ENCODE measurements at regions not wholly inside any gene's neighbourhood (a gene's known extent, or its start where the extent isn't known, plus 50 kb on each side); places are given as distances from the start of the nearest gene placed in this dataset.

DNA sequence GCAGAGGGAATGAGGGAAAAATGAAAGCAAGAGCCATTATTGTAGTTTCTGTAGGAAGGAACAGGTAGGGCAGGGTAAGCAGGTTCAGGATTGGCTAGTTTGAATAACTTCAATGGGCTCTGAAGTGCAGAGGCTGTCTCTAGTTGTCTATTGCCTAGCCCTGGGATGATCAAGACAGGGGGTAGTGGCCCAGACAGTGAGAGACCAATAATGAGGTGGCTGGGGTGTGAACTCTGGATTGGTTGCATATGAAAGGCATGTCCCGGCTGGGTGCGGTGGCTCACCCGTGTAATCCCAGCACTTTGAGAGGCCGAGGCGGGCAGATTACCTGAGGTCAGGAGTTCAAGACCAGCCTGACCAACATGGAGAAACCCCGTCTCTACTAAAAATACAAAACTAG is 67.5 kb upstream of the SLC38A11 start (continued):
- TF ChIP-seq, protein P1, sequence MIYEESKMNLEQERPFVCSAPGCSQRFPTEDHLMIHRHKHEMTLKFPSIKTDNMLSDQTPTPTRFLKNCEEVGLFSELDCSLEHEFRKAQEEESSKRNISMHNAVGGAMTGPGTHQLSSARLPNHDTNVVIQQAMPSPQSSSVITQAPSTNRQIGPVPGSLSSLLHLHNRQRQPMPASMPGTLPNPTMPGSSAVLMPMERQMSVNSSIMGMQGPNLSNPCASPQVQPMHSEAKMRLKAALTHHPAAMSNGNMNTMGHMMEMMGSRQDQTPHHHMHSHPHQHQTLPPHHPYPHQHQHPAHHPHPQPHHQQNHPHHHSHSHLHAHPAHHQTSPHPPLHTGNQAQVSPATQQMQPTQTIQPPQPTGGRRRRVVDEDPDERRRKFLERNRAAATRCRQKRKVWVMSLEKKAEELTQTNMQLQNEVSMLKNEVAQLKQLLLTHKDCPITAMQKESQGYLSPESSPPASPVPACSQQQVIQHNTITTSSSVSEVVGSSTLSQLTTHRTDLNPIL (CRISPR knock-in tag; IDR thresholded peaks at IDR 0.05; ENCODE audit: low read depth): no peak
- no peak for TF ChIP-seq ISL1 (CRISPR knock-in tag; IDR thresholded peaks at IDR 0.05)
- TF ChIP-seq ZFP30 (CRISPR knock-in tag; IDR thresholded peaks at IDR 0.05): no peak
- no peak for TF ChIP-seq TCF4 (CRISPR knock-in tag; IDR thresholded peaks at IDR 0.05; ENCODE audit: borderline replicate concordance)

DNA sequence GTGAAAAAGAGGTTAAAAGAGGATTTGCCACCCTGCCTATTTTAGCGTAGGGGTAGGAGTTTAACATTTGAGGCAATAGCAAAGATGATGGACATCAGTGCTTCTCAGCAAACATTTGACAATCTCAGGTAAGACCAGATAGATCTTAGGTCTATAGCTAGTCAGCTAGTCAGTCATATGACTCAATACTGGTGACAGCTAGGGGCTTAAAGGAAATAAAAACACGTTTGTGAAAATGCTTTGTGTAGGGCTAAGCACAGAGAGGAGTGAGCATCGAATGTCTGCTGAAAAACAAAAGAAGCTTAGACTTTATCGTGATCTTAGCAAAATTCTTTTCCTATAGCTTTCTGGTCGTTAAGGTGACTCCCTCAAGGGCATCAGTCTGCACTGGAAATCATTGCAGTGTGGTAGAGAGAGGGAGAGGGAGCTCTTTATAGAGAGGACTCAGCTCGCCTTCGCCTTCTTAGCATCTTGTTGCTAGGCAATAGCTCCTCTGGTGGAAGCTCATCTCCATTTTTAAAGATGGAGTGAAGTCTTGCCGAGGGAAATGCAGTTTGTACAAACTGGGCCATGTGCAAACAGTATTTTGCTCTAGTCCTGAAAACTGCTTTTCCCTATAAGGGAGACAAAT is 62.8 kb upstream of the SLC38A11 start:
- ATAC-seq: no peak
- TF ChIP-seq CSDC2 (CRISPR knock-in tag; IDR thresholded peaks at IDR 0.05) (no peak), ARNTL (CRISPR knock-in tag; IDR thresholded peaks at IDR 0.05; ENCODE audit: borderline replicate concordance, low read depth) (no peak), GLIS3 (CRISPR knock-in tag; IDR thresholded peaks at IDR 0.05) (no peak), ZC3H10 (CRISPR knock-in tag; IDR thresholded peaks at IDR 0.05) (no peak), RARB (CRISPR knock-in tag; IDR thresholded peaks at IDR 0.05) (no peak), ZFP3 (CRISPR knock-in tag; IDR thresholded peaks at IDR 0.05) (no peak), SNAI2 (CRISPR knock-in tag; IDR thresholded peaks at IDR 0.05) (no peak), ESRRG (CRISPR knock-in tag; IDR thresholded peaks at IDR 0.05) (no peak), ZNF565 (CRISPR knock-in tag; conservative IDR thresholded peaks at IDR 0.05; ENCODE audit: low read depth) (no peak), OSR1 (CRISPR knock-in tag; IDR thresholded peaks at IDR 0.05) (no peak), TCF4 (CRISPR knock-in tag; IDR thresholded peaks at IDR 0.05; ENCODE audit: borderline replicate concordance) (no peak), ISL1 (CRISPR knock-in tag; IDR thresholded peaks at IDR 0.05) (no peak)
- TF ChIP-seq, protein P2, sequence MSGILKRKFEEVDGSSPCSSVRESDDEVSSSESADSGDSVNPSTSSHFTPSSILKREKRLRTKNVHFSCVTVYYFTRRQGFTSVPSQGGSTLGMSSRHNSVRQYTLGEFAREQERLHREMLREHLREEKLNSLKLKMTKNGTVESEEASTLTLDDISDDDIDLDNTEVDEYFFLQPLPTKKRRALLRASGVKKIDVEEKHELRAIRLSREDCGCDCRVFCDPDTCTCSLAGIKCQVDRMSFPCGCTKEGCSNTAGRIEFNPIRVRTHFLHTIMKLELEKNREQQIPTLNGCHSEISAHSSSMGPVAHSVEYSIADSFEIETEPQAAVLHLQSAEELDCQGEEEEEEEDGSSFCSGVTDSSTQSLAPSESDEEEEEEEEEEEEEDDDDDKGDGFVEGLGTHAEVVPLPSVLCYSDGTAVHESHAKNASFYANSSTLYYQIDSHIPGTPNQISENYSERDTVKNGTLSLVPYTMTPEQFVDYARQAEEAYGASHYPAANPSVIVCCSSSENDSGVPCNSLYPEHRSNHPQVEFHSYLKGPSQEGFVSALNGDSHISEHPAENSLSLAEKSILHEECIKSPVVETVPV (CRISPR knock-in tag; IDR thresholded peaks at IDR 0.05): no peak
- TF ChIP-seq, protein P1 (CRISPR knock-in tag; IDR thresholded peaks at IDR 0.05; ENCODE audit: low read depth): no peak
- TF ChIP-seq, protein P3, sequence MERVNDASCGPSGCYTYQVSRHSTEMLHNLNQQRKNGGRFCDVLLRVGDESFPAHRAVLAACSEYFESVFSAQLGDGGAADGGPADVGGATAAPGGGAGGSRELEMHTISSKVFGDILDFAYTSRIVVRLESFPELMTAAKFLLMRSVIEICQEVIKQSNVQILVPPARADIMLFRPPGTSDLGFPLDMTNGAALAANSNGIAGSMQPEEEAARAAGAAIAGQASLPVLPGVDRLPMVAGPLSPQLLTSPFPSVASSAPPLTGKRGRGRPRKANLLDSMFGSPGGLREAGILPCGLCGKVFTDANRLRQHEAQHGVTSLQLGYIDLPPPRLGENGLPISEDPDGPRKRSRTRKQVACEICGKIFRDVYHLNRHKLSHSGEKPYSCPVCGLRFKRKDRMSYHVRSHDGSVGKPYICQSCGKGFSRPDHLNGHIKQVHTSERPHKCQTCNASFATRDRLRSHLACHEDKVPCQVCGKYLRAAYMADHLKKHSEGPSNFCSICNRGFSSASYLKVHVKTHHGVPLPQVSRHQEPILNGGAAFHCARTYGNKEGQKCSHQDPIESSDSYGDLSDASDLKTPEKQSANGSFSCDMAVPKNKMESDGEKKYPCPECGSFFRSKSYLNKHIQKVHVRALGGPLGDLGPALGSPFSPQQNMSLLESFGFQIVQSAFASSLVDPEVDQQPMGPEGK (CRISPR knock-in tag; IDR thresholded peaks at IDR 0.05; ENCODE audit: borderline replicate concordance): no peak

DNA sequence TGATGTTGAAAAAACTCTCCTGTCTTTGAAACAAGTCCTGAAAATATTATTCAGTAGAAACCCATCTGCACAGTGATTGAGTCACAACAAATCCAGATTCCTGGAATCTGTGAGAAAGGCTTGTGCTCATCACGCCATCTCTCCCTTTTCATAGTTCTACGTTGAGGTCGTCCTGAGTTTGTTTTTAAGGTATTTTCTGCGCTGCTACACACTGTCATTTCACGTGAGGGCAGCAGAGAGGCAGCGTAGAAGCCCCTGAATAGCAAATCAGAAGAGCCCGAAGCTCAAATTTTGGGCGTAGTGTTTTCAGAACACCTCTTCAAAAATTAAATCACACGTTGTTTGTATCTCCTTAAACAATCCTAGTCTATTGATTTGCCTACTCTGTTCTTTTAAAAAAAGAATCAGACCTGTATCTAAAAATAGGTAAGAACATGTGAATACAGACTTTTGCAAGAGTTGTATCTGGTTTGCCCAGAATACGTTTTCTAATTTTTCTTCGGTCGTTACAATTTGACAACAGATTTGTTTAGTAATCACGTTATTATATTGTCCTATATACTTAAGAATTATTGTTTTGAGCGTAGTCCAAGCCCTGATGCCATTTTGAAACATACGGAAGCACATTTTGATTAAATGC is 61.6 kb upstream of the SLC38A11 start:
- TF ChIP-seq, protein P4, sequence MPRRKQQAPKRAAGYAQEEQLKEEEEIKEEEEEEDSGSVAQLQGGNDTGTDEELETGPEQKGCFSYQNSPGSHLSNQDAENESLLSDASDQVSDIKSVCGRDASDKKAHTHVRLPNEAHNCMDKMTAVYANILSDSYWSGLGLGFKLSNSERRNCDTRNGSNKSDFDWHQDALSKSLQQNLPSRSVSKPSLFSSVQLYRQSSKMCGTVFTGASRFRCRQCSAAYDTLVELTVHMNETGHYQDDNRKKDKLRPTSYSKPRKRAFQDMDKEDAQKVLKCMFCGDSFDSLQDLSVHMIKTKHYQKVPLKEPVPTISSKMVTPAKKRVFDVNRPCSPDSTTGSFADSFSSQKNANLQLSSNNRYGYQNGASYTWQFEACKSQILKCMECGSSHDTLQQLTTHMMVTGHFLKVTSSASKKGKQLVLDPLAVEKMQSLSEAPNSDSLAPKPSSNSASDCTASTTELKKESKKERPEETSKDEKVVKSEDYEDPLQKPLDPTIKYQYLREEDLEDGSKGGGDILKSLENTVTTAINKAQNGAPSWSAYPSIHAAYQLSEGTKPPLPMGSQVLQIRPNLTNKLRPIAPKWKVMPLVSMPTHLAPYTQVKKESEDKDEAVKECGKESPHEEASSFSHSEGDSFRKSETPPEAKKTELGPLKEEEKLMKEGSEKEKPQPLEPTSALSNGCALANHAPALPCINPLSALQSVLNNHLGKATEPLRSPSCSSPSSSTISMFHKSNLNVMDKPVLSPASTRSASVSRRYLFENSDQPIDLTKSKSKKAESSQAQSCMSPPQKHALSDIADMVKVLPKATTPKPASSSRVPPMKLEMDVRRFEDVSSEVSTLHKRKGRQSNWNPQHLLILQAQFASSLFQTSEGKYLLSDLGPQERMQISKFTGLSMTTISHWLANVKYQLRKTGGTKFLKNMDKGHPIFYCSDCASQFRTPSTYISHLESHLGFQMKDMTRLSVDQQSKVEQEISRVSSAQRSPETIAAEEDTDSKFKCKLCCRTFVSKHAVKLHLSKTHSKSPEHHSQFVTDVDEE (CRISPR knock-in tag; IDR thresholded peaks at IDR 0.05): no peak
- TF ChIP-seq ZNF70 (CRISPR knock-in tag; IDR thresholded peaks at IDR 0.05) (no peak), CSDC2 (CRISPR knock-in tag; IDR thresholded peaks at IDR 0.05) (no peak), RARB (CRISPR knock-in tag; IDR thresholded peaks at IDR 0.05) (no peak), GLIS3 (CRISPR knock-in tag; IDR thresholded peaks at IDR 0.05) (no peak), ZFP30 (CRISPR knock-in tag; IDR thresholded peaks at IDR 0.05) (no peak), ESRRG (CRISPR knock-in tag; IDR thresholded peaks at IDR 0.05) (no peak), ZNF565 (CRISPR knock-in tag; conservative IDR thresholded peaks at IDR 0.05; ENCODE audit: low read depth) (no peak), PPARA (CRISPR knock-in tag; IDR thresholded peaks at IDR 0.05; ENCODE audit: borderline replicate concordance) (no peak), ZC3H10 (CRISPR knock-in tag; IDR thresholded peaks at IDR 0.05) (no peak), ARNTL (CRISPR knock-in tag; IDR thresholded peaks at IDR 0.05; ENCODE audit: borderline replicate concordance, low read depth) (no peak), ZFP3 (CRISPR knock-in tag; IDR thresholded peaks at IDR 0.05) (no peak), SNAI2 (CRISPR knock-in tag; IDR thresholded peaks at IDR 0.05) (no peak), BACH2 (CRISPR knock-in tag; IDR thresholded peaks at IDR 0.05; ENCODE audit: borderline replicate concordance) (no peak)
- TF ChIP-seq, protein P2 (CRISPR knock-in tag; IDR thresholded peaks at IDR 0.05): no peak
- TF ChIP-seq, protein P5, sequence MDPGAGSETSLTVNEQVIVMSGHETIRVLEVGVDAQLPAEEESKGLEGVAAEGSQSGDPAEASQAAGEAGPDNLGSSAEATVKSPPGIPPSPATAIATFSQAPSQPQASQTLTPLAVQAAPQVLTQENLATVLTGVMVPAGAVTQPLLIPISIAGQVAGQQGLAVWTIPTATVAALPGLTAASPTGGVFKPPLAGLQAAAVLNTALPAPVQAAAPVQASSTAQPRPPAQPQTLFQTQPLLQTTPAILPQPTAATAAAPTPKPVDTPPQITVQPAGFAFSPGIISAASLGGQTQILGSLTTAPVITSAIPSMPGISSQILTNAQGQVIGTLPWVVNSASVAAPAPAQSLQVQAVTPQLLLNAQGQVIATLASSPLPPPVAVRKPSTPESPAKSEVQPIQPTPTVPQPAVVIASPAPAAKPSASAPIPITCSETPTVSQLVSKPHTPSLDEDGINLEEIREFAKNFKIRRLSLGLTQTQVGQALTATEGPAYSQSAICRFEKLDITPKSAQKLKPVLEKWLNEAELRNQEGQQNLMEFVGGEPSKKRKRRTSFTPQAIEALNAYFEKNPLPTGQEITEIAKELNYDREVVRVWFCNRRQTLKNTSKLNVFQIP (CRISPR knock-in tag; IDR thresholded peaks at IDR 0.05; ENCODE audit: borderline replicate concordance, low read depth): no peak
- ATAC-seq: peak; percentile 94

Measured in SK-N-SH treated with all-trans-retinoic acid at 6 μM for 48 hours (cell line).